H1 (cell line): ENCODE measurements at regions not wholly inside any gene's neighbourhood (a gene's known extent, or its start where the extent isn't known, plus 50 kb on each side); places are given as distances from the start of the nearest gene placed in this dataset.

ENCODE experiments used
- CTCF ChIA-PET: fragments of 300-600 bp; sonication (Branson Sonifier 250); formaldehyde crosslinking; loops from one replicate; lab custom pipeline; 2021; ENCODE audit not compliant: partially characterized antibody; lab: Charles Lee
- POLR2A ChIA-PET: fragments of 300-600 bp; sonication (Branson Sonifier 250); formaldehyde crosslinking; loops from one replicate; lab custom pipeline; 2021; ENCODE audit warnings: inconsistent platforms; ENCODE audit not compliant: partially characterized antibody; lab: Charles Lee
- DNase-seq, 2 experiments: peaks; one replicate each; pipeline versions ENCODE4 v3.0.0 to v3.0.0-alpha.2; 2010 to 2022; ENCODE audit warnings: low spot score in 2 of 2, low read depth in 1 of 2, mixed read lengths in 1 of 2
- FAIRE-seq: peaks from 2 replicates; lab custom pipeline; 2011; peaks lifted over from hg19 to GRCh38; lab: Jason Lieb, UNC
- H2AFZ ChIP-seq: 2 replicates; pipeline ENCODE4 v1.8.1; 2012; ENCODE audit warnings: low read length, inconsistent platforms
- H2AK5ac ChIP-seq: 2 replicates; pipeline ENCODE4 v1.6.1; 2013; ENCODE audit warnings: low read depth, low read length
- H2BK120ac ChIP-seq: replicated peaks from 2 replicates; pipeline ENCODE3; 2013; ENCODE audit warnings: low read depth, low read length, inconsistent platforms
- H2BK12ac ChIP-seq: 2 replicates; pipeline ENCODE4 v1.6.1; 2013; ENCODE audit warnings: low read depth, low read length
- H2BK15ac ChIP-seq: 2 replicates; pipeline ENCODE4 v1.6.1; 2013; ENCODE audit warnings: low read length
- H2BK20ac ChIP-seq: 2 replicates; pipeline ENCODE4 v1.6.1; 2013; ENCODE audit warnings: low read length
- H2BK5ac ChIP-seq: 2 replicates; pipeline ENCODE4 v1.6.1; 2013; ENCODE audit warnings: low read depth, low read length
- H3K14ac ChIP-seq: 2 replicates; pipeline ENCODE4 v1.6.1; 2013; ENCODE audit warnings: inconsistent platforms; ENCODE audit not compliant: insufficient read length
- H3K18ac ChIP-seq: 2 replicates; pipeline ENCODE4 v1.6.1; 2013; ENCODE audit warnings: low read length; ENCODE audit errors: extremely low read depth
- H3K23ac ChIP-seq: 2 replicates; pipeline ENCODE4 v1.6.1; 2013; ENCODE audit warnings: inconsistent platforms; ENCODE audit not compliant: insufficient read length
- H3K23me2 ChIP-seq: 2 replicates; pipeline ENCODE4 v1.6.1; 2013; ENCODE audit warnings: low read depth, low read length
- H3K27ac ChIP-seq: 2 replicates; pipeline ENCODE4 v1.6.1; 2011; ENCODE audit warnings: low read depth, low read length, inconsistent platforms
- H3K27me3 ChIP-seq, 4 experiments: replicated peaks in 1 of 4; 1 replicate in 1 of 4; 2 replicates in 3 of 4; pipeline versions ENCODE4 v1.6.1 to v1.8.1; 2011 to 2013; ENCODE audit warnings: low read length in 3 of 4, mild to moderate bottlenecking in 3 of 4, inconsistent platforms in 2 of 4, mixed read lengths in 2 of 4, moderate library complexity in 1 of 4; ENCODE audit not compliant: control insufficient read depth in 3 of 4, insufficient read depth in 3 of 4; ENCODE audit errors: extremely low read depth in 1 of 4
- H3K36me3 ChIP-seq, 4 experiments: 2 replicates each; pipeline versions ENCODE4 v1.6.1 to v1.8.1; 2011 to 2013; ENCODE audit warnings: mild to moderate bottlenecking in 4 of 4, low read length in 3 of 4, moderate library complexity in 2 of 4, control low read depth in 1 of 4, inconsistent platforms in 1 of 4; ENCODE audit not compliant: insufficient read depth in 4 of 4, control insufficient read depth in 2 of 4
- H3K4ac ChIP-seq: replicated peaks from 2 replicates; pipeline ENCODE3; 2013; ENCODE audit warnings: low read length, low read depth, mixed read lengths, inconsistent platforms; ENCODE audit not compliant: insufficient read length
- H3K4me1 ChIP-seq, 4 experiments: replicated peaks in 1 of 4; 1 replicate in 1 of 4; 2 replicates in 3 of 4; pipeline versions ENCODE4 v1.6.1 to v1.8.1; 2011 to 2013; ENCODE audit warnings: low read length in 3 of 4, inconsistent platforms in 2 of 4, mixed read lengths in 1 of 4; ENCODE audit not compliant: insufficient read depth in 4 of 4, control insufficient read depth in 3 of 4
- H3K4me2 ChIP-seq, 2 experiments: 2 replicates each; pipeline versions ENCODE4 v1.6.1 to v1.8.1; 2011 to 2013; ENCODE audit warnings: low read depth in 2 of 2, low read length in 2 of 2, control low read depth in 1 of 2, inconsistent platforms in 1 of 2, mild to moderate bottlenecking in 1 of 2; ENCODE audit not compliant: insufficient read depth in 1 of 2
- H3K4me3 ChIP-seq, 4 experiments: fragments of 200-600, 300-600 bp in 1 of 4; sonication (generic), shearing (Covaris generic), sonication (Bioruptor Twin) in 1 of 4; 2 replicates each; pipeline versions ENCODE4 v1.5.1 to v1.8.1; 2011 to 2016; ENCODE audit warnings: low read length in 4 of 4, low read depth in 3 of 4, control low read depth in 2 of 4, inconsistent platforms in 2 of 4, mild to moderate bottlenecking in 2 of 4, mixed read lengths in 1 of 4, moderate library complexity in 1 of 4; ENCODE audit not compliant: insufficient read depth in 2 of 4; ENCODE audit errors: extremely low read depth in 1 of 4
- H3K56ac ChIP-seq: replicated peaks from 2 replicates; pipeline ENCODE3; 2013; ENCODE audit warnings: low read depth, mild to moderate bottlenecking, mixed read lengths, low read length, inconsistent platforms; ENCODE audit not compliant: insufficient read length
- H3K79me1 ChIP-seq: 2 replicates; pipeline ENCODE4 v1.6.1; 2013; ENCODE audit warnings: low read depth, low read length, control low read depth
- H3K79me2 ChIP-seq, 2 experiments: 2 replicates each; pipeline versions ENCODE4 v1.6.1 to v1.8.1; 2012 to 2013; ENCODE audit warnings: low read length in 2 of 2, mild to moderate bottlenecking in 2 of 2, inconsistent platforms in 1 of 2; ENCODE audit not compliant: insufficient read depth in 2 of 2, control insufficient read depth in 1 of 2
- H3K9ac ChIP-seq, 4 experiments: replicated peaks in 1 of 4; 1 replicate in 1 of 4; 2 replicates in 3 of 4; pipeline versions ENCODE4 v1.6.1 to v1.8.1; 2011 to 2013; ENCODE audit warnings: low read depth in 3 of 4, low read length in 3 of 4, control low read depth in 2 of 4, mild to moderate bottlenecking in 2 of 4, moderate library complexity in 2 of 4, inconsistent platforms in 1 of 4; ENCODE audit errors: extremely low read depth in 1 of 4
- H3K9me3 ChIP-seq, 2 experiments: 2 replicates each; pipeline versions ENCODE4 v1.6.1 to v1.8.1; 2012 to 2013; ENCODE audit warnings: mild to moderate bottlenecking in 2 of 2, moderate library complexity in 2 of 2, control low read depth in 1 of 2, inconsistent platforms in 1 of 2, low read depth in 1 of 2, low read length in 1 of 2, mixed read lengths in 1 of 2; ENCODE audit not compliant: insufficient read depth in 2 of 2
- H4K20me1 ChIP-seq, 2 experiments: replicated peaks in 1 of 2; 2 replicates each; pipeline versions ENCODE3 to v1.8.1; 2011 to 2013; ENCODE audit warnings: inconsistent platforms in 2 of 2, low read length in 2 of 2, mild to moderate bottlenecking in 1 of 2; ENCODE audit not compliant: insufficient read depth in 2 of 2, control insufficient read depth in 1 of 2
- H4K5ac ChIP-seq: 2 replicates; pipeline ENCODE4 v1.6.1; 2013; ENCODE audit warnings: low read length, low read depth, mixed read lengths, inconsistent platforms; ENCODE audit not compliant: insufficient read length
- H4K8ac ChIP-seq: 2 replicates; pipeline ENCODE4 v1.8.0; 2013; ENCODE audit warnings: mild to moderate bottlenecking, moderate library complexity, low read length, inconsistent platforms; ENCODE audit not compliant: insufficient read depth; ENCODE audit errors: extremely low read depth
- H4K91ac ChIP-seq: replicated peaks from 2 replicates; pipeline ENCODE3; 2013; ENCODE audit warnings: low read length, mixed read lengths, inconsistent platforms; ENCODE audit not compliant: insufficient read length
- BCL11A ChIP-seq, 2 experiments: IDR thresholded peaks; one replicate each; pipeline ENCODE4 v1.6.1; 2011; ENCODE audit warnings: low read depth in 2 of 2, low read length in 2 of 2, mild to moderate bottlenecking in 2 of 2
- CTBP2 ChIP-seq: IDR thresholded peaks from 2 replicates; pipeline ENCODE4 v1.7.0; 2011; ENCODE audit warnings: borderline replicate concordance, mild to moderate bottlenecking, moderate library complexity, mixed read lengths, low read length; ENCODE audit not compliant: insufficient read depth, insufficient read length
- SP2 ChIP-seq: IDR thresholded peaks from 2 replicates; pipeline ENCODE4 v1.6.1; 2012; ENCODE audit warnings: mild to moderate bottlenecking, low read length, inconsistent platforms
- WGBS, 2 experiments: shearing (Covaris generic) in 1 of 2; methylation state at CpG; one replicate each; pipeline versions ENCODE4 v1.1.6 to v1.1.7; 2013 to 2015; ENCODE audit warnings: low lambda C conversion rate in 2 of 2, mixed read lengths in 2 of 2, inconsistent platforms in 1 of 2, low coverage in 1 of 2, missing lambda C conversion rate in 1 of 2; ENCODE audit not compliant: insufficient replicate concordance in 2 of 2, insufficient coverage in 1 of 2, insufficient read length in 1 of 2; ENCODE audit errors: extremely low coverage in 1 of 2, missing lambda C conversion rate in 1 of 2; 5-methylcytosine and 5-hydroxymethylcytosine counted together

- CTCF ChIA-PET = interaction anchor here (1.3 kb wide), 1 partner anchor 52 kb away, joined by 3 read pairs; no protein-coding TSS in a partner anchor
- no peak for DNase-seq
- no peak for TF ChIP-seq BCL11A (IDR thresholded peaks at IDR 0.05; ENCODE audit: low read depth in 2 of 2, low read length in 2 of 2)
- no peak for TF ChIP-seq SP2
- TF ChIP-seq CTBP2 = no peak
These were observed 1074.3 kb downstream of the BRD1 start for GRCh38 chr22:48753381-48753730.

More at GRCh38 chr22:48753381-48753730, 1074.3 kb downstream of the BRD1 start:
- Histone ChIP-seq H4K8ac (no peak overlapping the region), H3K4me1 (no peaks in the 10 kb centered on the region; a peak in 1 of 7 replicates), H3K4me3 (no peak overlapping the region), H3K56ac (no peak overlapping the region), H3K36me3 (no peaks in the 10 kb centered on the region), H3K23ac (no peak overlapping the region), H3K79me1 (no peaks in the 10 kb centered on the region; the same call in 1 of the 2 replicates), H4K20me1 (peaks cover 2 to 6% of the 10 kb centered on the region in 2 experiments), H2BK5ac (no peak overlapping the region), H2AFZ (no peak overlapping the region), H3K9ac (no peak overlapping the region), H3K9me3 (no peaks in the 10 kb centered on the region), H2BK120ac (no peak overlapping the region), H3K79me2 (no peaks in the 10 kb centered on the region), H3K18ac (no peak overlapping the region), H3K4ac (no peak overlapping the region), H2BK20ac (no peak overlapping the region), H4K5ac (no peak overlapping the region), H3K14ac (no peak overlapping the region), H3K23me2 (peaks cover 2% of the 10 kb centered on the region), H2BK12ac (no peak overlapping the region), H4K91ac (no peak overlapping the region), H3K27me3 (no peaks in the 10 kb centered on the region), H3K27ac (no peak overlapping the region), H2BK15ac (no peak overlapping the region), H2AK5ac (no peak overlapping the region), H3K4me2 (no peak overlapping the region)
- FAIRE-seq = no peak
- POLR2A ChIA-PET = no interaction called here
- WGBS, 2 experiments = 96% methylated on average over 10 of the region's 10 CpGs; no CpG with 5 or more reads in 1 of the 2 experiments
